Right lobe of liver (tissue), 6 donors: ENCODE measurements at regions not wholly inside any gene's neighbourhood (a gene's known extent, or its start where the extent isn't known, plus 50 kb on each side); places are given as distances from the start of the nearest gene placed in this dataset.
"Not testable (repeated sequence)": the region's sequence is repeated elsewhere in the genome, so short reads cannot be mapped to it uniquely, and the experiment has no call there.

Experiments
- ATAC-seq, 4 donors: fragments of 200-7000 bp; cut with Tn5 transposase; one replicate each; pipeline ENCODE4 v1.9.1; 2020; ENCODE audit warnings: mild to moderate bottlenecking in 4 of 4, moderate library complexity in 4 of 4
- DNase-seq, 3 donors: peaks; one replicate each; pipeline ENCODE4 v3.0.0-alpha.2; 2020
- H3K27ac ChIP-seq, 3 donors: fragments of 200-600 bp; one replicate each; pipeline ENCODE4 v1.8.0; 2022
- H3K27me3 ChIP-seq, 2 donors: fragments of 200-600 bp; one replicate each; pipeline ENCODE4 v1.8.0; 2022
- H3K36me3 ChIP-seq, 4 donors: fragments of 200-600 bp; sonication (generic) in 1 of 4; one replicate each; pipeline versions ENCODE4 v1.5.1 to v1.8.0; 2017 to 2022; ENCODE audit warnings: control low read depth in 1 of 4
- H3K4me1 ChIP-seq, 4 donors: fragments of 200-600 bp; sonication (generic) in 1 of 4; one replicate each; pipeline versions ENCODE4 v1.5.1 to v1.8.0; 2017 to 2022; ENCODE audit warnings: control low read depth in 1 of 4
- H3K4me3 ChIP-seq, 3 donors: fragments of 200-600 bp; one replicate each; pipeline ENCODE4 v1.8.0; 2022
- H3K9me3 ChIP-seq, 4 donors: fragments of 200-600 bp; sonication (generic) in 1 of 4; one replicate each; pipeline versions ENCODE4 v1.5.1 to v1.8.0; 2017 to 2022; ENCODE audit warnings: control low read depth in 1 of 4
- WGBS: methylation state at CpG from one replicate; pipeline ENCODE4 v1.1.6; 2018; ENCODE audit warnings: low coverage, low lambda C conversion rate; ENCODE audit not compliant: insufficient coverage; ENCODE audit errors: missing lambda C conversion rate; 5-methylcytosine and 5-hydroxymethylcytosine counted together
- intact Hi-C, 2 donors: fragments of 100-400 bp; cut with DNase I; formaldehyde crosslinking; loops; one replicate each; pipeline versions ENCODE4 v1.11.2 to v1.14.1; 2022
- donor health status: DM: no; HTN: yes; CAD: no.
- donor health status: DM: no; HTN: no; CAD: no.
- donor health status: DM: no; HTN: no; CAD: no.
- donor health status: DM: no; HTN: yes; CAD: no.
- donor health status: DM: no; HTN: yes; CAD: no.

DNA sequence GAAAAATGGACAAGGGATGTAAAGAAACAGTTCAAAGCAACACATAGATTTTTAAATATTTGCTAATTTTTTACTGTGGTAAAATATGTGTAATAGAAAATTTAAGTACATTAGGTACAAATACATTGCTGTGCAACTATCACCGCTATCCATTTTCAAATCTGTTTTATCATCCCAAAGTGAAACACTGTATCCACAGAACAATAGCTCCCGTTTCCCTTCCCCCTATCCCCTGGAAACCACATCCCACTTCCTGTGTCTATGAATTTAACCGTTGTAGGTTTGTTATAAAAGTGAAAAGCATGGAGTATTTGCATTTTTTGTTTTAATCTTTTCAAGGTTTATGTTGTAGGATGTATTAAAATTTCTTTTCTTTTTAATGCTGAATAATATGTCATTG, 152.9 kb upstream of the HSFY1 start:
- WGBS, result no CpG with 5 or more reads among the region's 3 CpGs
- not testable (repeated sequence) for ATAC-seq

DNA sequence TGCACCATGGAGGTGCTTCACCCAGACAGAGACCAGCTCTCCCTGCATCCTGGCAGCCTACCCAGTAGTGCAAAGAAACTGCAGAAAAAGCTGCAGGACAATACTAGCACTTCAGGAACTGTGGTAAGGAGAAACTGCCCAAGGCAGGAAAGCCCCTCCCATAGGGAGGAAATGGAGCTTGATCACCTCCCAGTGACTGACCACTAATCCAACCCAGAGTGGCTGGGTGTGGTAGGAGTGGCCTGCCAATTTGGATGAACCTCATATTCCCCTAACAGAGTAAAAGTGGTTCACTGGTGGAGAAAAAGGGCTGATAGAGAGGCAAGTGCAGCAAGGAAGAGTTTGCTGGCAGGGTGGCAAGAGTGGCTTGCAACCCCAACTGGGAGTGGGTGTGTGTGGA, 125.7 kb upstream of the HSFY1 start:
- intact Hi-C loops, H3K27ac ChIP-seq, H3K4me3 ChIP-seq, H3K9me3 ChIP-seq, H3K36me3 ChIP-seq, H3K27me3 ChIP-seq, DNase-seq, ATAC-seq, H3K4me1 ChIP-seq: not testable (repeated sequence)

More for the DNA sequence above, 152.9 kb upstream of the HSFY1 start:
- H3K27ac ChIP-seq, H3K36me3 ChIP-seq, H3K9me3 ChIP-seq, DNase-seq, H3K27me3 ChIP-seq, H3K4me1 ChIP-seq, intact Hi-C loops, H3K4me3 ChIP-seq: not testable (repeated sequence)

DNA sequence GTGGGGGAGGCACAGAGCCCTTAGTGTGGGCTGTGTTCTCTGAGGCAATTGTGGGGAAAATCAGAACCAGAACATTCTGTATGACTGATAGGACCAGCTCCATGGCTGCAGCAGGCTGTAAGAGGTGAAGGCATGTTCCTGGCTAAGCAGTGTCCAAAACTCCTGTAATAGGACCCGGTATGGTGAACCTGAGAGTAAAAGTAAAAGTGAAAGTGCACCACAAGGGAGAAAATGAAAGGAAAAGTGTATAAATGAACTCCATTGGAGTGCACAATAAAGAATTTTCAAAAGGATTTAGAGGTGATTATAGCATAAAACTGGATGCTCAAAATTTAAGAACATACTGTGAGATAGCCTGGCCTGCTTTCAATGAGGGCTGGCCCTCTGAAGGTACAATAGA, 125.1 kb upstream of the HSFY1 start:
- DNase-seq, intact Hi-C loops, H3K27me3 ChIP-seq, H3K27ac ChIP-seq, H3K4me1 ChIP-seq, H3K9me3 ChIP-seq, H3K4me3 ChIP-seq, H3K36me3 ChIP-seq: not testable (repeated sequence)
- peak in 1 of 4 donors; percentile 68 for ATAC-seq
- WGBS, result no CpG with 5 or more reads among the region's 1 CpG

DNA sequence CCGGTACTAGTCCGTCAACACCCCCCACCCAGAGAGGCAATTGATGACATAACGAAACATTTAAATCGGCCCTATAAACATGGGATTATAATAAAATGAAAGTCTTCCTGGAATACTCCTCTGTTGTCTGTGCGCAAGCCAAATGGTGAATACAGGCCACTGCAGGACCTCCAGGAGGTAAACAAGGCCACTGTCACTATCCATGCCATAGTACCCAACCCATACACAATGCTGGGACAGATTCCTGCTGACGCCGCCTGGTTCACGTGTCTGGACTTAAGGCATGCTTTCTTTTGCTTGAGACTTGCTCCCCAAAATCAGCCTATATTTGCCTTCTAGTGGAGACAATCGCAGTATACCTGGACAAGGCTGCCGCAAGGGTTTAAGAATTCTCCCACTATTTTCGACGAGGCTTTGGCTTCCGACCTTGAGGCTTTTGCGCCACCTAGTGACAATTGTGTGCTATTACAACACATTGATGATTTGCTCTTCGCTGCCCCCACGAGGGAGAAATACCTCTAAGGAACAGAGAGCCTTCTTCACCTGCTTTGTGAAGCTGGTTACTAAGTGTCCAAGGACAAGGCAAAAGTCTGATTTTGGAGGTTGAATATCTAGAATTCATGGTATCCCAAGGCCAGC, 122.4 kb upstream of the HSFY1 start:
- H3K4me1 ChIP-seq, H3K27me3 ChIP-seq, intact Hi-C loops, H3K9me3 ChIP-seq, H3K4me3 ChIP-seq, DNase-seq, H3K27ac ChIP-seq, H3K36me3 ChIP-seq: not testable (repeated sequence)
- peak in 1 of 4 donors; percentile 72 for ATAC-seq
- no CpG with 5 or more reads among the region's 16 CpGs for WGBS

DNA sequence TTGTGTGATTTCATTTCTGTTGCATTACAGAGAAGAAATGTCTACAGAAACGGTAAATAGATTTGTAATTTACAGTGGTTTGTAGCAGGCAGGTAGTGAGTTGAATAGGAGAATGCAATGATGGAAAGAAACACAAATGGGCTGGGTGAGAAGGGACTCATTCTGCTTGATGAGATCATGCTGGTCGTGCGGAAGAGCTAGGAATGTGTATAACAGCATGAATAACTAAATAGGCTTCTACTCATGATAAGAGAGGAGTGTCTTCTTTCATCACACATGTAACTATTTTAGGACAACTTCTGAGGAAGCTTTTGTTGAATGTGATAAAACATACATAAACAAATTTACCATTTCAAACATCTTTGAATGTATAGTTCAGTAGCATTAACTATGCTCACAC, 113.0 kb upstream of the HSFY1 start:
- not testable (repeated sequence) for H3K4me3 ChIP-seq
- WGBS, result no CpG with 5 or more reads among the region's 3 CpGs

DNA sequence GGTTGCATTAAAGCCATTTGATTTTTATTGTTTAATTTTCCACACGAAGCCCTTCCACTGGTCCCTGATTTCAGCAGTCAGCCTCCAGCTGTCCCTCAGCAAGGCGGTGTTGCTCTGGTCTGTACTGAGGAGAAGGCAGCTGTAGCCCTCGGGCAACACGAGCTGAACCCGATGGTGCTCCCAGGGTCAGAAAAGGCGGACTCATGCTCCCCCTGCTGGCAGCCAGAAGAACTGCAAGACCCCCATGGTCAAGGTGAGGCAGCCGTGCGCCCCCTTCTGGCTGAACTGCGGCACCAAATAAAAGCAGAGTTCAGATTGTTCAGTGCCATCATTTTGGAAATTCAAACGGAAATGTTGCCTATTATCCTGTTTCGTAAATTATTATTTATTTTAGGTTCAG, 100.7 kb upstream of the HSFY1 start:
- H3K4me1 ChIP-seq, H3K36me3 ChIP-seq, H3K27me3 ChIP-seq, H3K27ac ChIP-seq, H3K4me3 ChIP-seq, H3K9me3 ChIP-seq, intact Hi-C loops, DNase-seq: not testable (repeated sequence)
- WGBS, result no CpG with 5 or more reads among the region's 11 CpGs
- peak in 1 of 4 donors; percentile 87 for ATAC-seq

More for the DNA sequence above, 113.0 kb upstream of the HSFY1 start:
- H3K9me3 ChIP-seq, DNase-seq, H3K4me1 ChIP-seq, H3K27ac ChIP-seq, H3K36me3 ChIP-seq, intact Hi-C loops, H3K27me3 ChIP-seq, ATAC-seq: not testable (repeated sequence)

DNA sequence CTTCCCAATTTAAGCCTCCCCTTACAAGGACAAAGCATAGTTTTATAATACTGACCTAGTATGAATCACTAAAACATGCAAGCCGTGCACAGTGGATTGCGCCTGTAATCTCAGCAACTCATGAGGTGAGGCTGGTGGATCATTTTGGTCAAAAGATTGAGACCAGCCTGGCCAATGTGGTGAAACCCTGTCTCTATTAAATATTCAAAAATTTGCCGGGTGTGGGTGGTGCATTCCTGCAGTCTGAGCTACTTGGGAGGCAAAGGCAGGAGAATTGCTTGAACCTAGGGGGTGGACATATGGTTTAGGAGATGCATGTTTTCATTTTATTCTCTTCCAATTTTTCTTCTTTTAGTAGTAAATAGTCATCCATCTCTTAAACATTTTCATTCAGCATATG, 93.7 kb upstream of the HSFY1 start:
- H3K27me3 ChIP-seq, H3K36me3 ChIP-seq, DNase-seq, H3K4me3 ChIP-seq, H3K9me3 ChIP-seq, H3K4me1 ChIP-seq, intact Hi-C loops, ATAC-seq, H3K27ac ChIP-seq: not testable (repeated sequence)
- no CpG with 5 or more reads among the region's 3 CpGs for WGBS

DNA sequence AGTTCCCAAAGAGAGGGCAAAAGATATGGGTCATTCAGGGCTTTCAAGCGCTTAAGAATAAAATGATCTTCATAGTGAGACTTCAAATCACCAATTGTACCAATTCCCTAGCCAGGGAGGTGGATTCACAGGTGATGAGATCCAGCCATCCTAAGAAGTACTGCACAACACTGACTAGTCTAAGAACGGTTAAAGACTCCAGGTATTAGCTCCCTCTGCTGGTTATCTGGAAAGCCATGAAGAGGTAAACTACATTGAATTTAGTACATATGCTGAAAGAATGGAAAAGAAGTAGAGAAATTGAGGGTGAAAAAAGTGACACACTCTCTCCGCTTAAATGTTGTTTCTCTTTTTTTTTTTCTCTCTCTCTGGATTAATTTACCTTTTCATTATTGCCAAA, 87.4 kb upstream of the HSFY1 start:
- H3K9me3 ChIP-seq, intact Hi-C loops, H3K4me3 ChIP-seq, H3K27me3 ChIP-seq, H3K36me3 ChIP-seq, H3K4me1 ChIP-seq, H3K27ac ChIP-seq, DNase-seq: not testable (repeated sequence)
- no CpG with 5 or more reads among the region's 3 CpGs for WGBS
- ATAC-seq, result peak in 1 of 4 donors; percentile 54

DNA sequence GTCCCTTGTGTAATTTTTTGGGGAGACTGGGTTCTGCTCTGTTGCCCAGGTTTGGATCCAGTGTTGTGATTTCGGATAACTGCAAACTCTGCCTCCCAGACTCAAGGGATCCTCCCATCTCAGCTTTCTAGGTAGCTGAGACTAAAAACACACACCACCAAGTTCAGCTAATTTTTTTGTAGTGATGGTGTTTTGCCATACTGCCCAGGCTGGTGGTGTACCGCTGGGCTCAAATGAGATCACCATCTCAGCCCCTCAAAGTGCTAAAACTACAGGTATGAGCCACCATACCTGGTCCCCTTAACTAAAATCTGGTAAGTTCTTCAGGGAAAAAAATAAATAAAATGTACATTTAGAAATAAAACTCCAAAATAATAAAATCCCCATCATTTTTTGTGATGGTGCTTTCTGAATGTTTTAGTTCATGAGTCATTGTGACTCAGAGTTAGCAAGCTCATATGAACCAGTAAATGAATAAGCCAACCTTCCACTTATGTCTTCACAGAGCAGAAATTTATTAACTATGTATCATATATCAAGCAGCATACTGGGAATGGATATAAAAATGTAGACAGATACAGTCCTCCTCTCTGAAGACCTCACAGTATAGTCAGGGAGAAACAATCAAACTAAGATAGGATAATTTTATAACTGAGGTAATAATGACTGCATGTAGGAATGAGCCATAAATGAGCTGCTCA, 85.2 kb upstream of the HSFY1 start:
- no CpG with 5 or more reads among the region's 2 CpGs for WGBS
- not testable (repeated sequence) for DNase-seq

DNA sequence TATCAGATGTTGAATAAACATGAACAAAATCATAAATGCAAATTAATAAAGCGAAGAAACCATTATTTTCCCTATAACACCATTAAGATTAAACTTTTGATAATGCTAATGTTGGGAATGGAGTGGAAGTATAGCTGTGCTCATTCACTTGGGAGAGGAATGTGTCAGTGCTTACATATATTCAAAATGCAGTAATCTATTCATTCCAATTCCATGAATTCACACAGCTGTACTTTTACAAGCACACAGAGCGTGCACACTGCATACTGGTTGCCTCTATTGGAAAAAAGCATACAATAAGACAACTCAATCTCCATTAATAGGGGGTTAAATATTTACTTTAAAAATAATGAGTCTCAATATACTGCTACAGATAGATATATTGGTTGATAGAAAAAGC, 81.7 kb upstream of the HSFY1 start:
- DNase-seq, H3K4me1 ChIP-seq, H3K27me3 ChIP-seq, H3K4me3 ChIP-seq, H3K36me3 ChIP-seq, intact Hi-C loops, ATAC-seq, H3K9me3 ChIP-seq, H3K27ac ChIP-seq: not testable (repeated sequence)
- WGBS, result no CpG with 5 or more reads among the region's 2 CpGs

More for the DNA sequence above, 85.2 kb upstream of the HSFY1 start:
- H3K27me3 ChIP-seq, intact Hi-C loops, H3K36me3 ChIP-seq, ATAC-seq, H3K4me3 ChIP-seq, H3K4me1 ChIP-seq, H3K27ac ChIP-seq, H3K9me3 ChIP-seq: not testable (repeated sequence)

DNA sequence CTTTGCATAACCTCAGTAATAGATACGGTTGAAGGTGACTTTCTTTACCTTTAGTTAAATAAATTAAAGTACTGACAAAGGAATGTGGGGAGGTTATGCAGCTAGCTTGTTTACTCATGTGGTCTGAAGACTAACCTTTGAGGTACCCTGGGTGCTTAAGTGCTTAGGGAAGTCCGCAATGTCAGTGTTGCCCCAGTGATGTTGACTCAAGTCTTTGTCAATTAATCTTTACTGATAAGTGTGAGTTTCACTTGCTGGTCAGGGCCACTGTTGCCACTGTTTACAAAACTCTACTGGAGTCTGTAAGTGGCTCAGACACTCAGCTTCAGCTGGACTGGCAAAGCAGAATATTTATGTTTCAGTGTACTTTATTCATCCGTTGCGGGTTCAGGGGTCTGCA, 79.9 kb upstream of the HSFY1 start:
- DNase-seq, H3K4me1 ChIP-seq, H3K27ac ChIP-seq, ATAC-seq, intact Hi-C loops, H3K9me3 ChIP-seq, H3K4me3 ChIP-seq, H3K27me3 ChIP-seq, H3K36me3 ChIP-seq: not testable (repeated sequence)
- no CpG with 5 or more reads among the region's 4 CpGs for WGBS

DNA sequence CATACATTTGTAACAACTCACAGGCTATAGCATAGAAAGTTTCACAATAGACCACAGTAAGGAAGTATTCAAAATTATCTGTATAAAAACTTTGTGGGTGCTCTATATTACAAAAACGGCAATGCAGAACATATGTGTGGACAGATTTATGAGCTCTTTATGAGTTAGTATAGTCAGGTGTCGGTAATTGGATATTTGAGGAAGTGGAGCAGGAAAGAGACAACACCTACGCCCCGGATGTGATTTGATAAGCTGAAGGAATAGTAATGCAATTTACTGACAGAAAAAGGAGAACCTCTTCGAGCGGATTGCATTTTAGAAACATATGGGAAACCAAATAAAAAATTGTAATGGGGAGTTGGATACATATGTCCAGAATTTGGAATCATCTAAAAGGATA, 63.2 kb upstream of the HSFY1 start:
- H3K4me3 ChIP-seq, ATAC-seq, H3K27ac ChIP-seq, H3K9me3 ChIP-seq, H3K27me3 ChIP-seq, intact Hi-C loops, H3K4me1 ChIP-seq, H3K36me3 ChIP-seq, DNase-seq: not testable (repeated sequence)
- WGBS, result no CpG with 5 or more reads among the region's 6 CpGs
